OCI-LY7 (cell line): ENCODE measurements at regions not wholly inside any gene's neighbourhood (a gene's known extent, or its start where the extent isn't known, plus 50 kb on each side); places are given as distances from the start of the nearest gene placed in this dataset.

Experiments
- BruUV-seq: library from RNA; stranded (reverse); fragments of 400-500 nt; replicated peaks from 2 replicates; lab custom pipeline; 2021; lab: Mats Ljungman, UMichigan
- CTCF ChIA-PET: fragments of 300-600 bp; sonication (Branson Sonifier 250); formaldehyde crosslinking; loops from one replicate; lab custom pipeline; 2022; ENCODE audit warnings: antibody characterized with exemption; ENCODE audit not compliant: unreplicated experiment; lab: Charles Lee
- POLR2A ChIA-PET: fragments of 300-600 bp; sonication (Branson Sonifier 250); formaldehyde crosslinking; loops from one replicate; lab custom pipeline; 2022; ENCODE audit warnings: antibody characterized with exemption; lab: Charles Lee
- DNase-seq: peaks from one replicate; pipeline ENCODE4 v3.0.0-alpha.2; 2015; ENCODE audit warnings: low spot score
- H2AFZ ChIP-seq: fragments of 200-600 bp; sonication (generic), shearing (Covaris generic); 2 replicates; pipeline ENCODE4 v1.6.1; 2014; ENCODE audit warnings: mild to moderate bottlenecking, antibody characterized with exemption, low read length, moderate library complexity
- H3K27ac ChIP-seq: fragments of 200-600 bp; sonication (generic); 2 replicates; pipeline ENCODE4 v1.5.1; 2014; ENCODE audit warnings: mixed run types, low read depth, mild to moderate bottlenecking, moderate library complexity, low read length, inconsistent platforms; ENCODE audit not compliant: poor library complexity, severe bottlenecking
- H3K36me3 ChIP-seq: fragments of 200-600 bp; sonication (generic); 2 replicates; pipeline ENCODE4 v1.6.1; 2014; ENCODE audit warnings: mild to moderate bottlenecking, antibody characterized with exemption, low read length, moderate library complexity, mixed read lengths; ENCODE audit not compliant: insufficient read depth
- H3K4me1 ChIP-seq: fragments of 200-600 bp; sonication (generic); 2 replicates; pipeline ENCODE4 v1.5.1; 2014; ENCODE audit warnings: mild to moderate bottlenecking, low read length; ENCODE audit not compliant: insufficient read depth, poor library complexity, severe bottlenecking
- H3K4me2 ChIP-seq: fragments of 200-600 bp; sonication (generic); 2 replicates; pipeline ENCODE4 v1.6.1; 2014; ENCODE audit warnings: mild to moderate bottlenecking, low read length
- H3K4me3 ChIP-seq: fragments of 200-600 bp; sonication (generic); 2 replicates; pipeline ENCODE4 v1.5.1; 2014; ENCODE audit warnings: mild to moderate bottlenecking, low read depth, low read length; ENCODE audit not compliant: poor library complexity, severe bottlenecking
- H3K79me2 ChIP-seq: fragments of 200-600 bp; sonication (generic); 2 replicates; pipeline ENCODE4 v1.6.1; 2016; ENCODE audit warnings: low read depth, mild to moderate bottlenecking, low read length, moderate library complexity, mixed read lengths; ENCODE audit not compliant: insufficient read depth
- H3K9me2 ChIP-seq: fragments of 200-600 bp; sonication (generic); 2 replicates; pipeline ENCODE4 v1.6.1; 2016; ENCODE audit warnings: mild to moderate bottlenecking, low read length, mixed read lengths; ENCODE audit not compliant: insufficient read depth
- H3K9me3 ChIP-seq: fragments of 200-600 bp; sonication (generic); 2 replicates; pipeline ENCODE4 v1.6.1; 2014; ENCODE audit warnings: mild to moderate bottlenecking, mixed run types, low read length, mixed read lengths
- H4K20me1 ChIP-seq: fragments of 200-600 bp; sonication (generic); 2 replicates; pipeline ENCODE4 v1.6.1; 2014; ENCODE audit warnings: mild to moderate bottlenecking, antibody characterized with exemption, low read length, moderate library complexity, mixed read lengths; ENCODE audit not compliant: insufficient read depth
- EZH2phosphoT487 ChIP-seq: fragments of 200-600 bp; sonication (generic); IDR thresholded peaks from 2 replicates; pipeline ENCODE4 v1.6.1; 2018; ENCODE audit warnings: low read depth, borderline replicate concordance, mild to moderate bottlenecking, mixed run types, antibody characterized with exemption, low read length, moderate library complexity, mixed read lengths
- intact Hi-C: fragments of 100-400 bp; cut with micrococcal nuclease; formaldehyde crosslinking; loops from one replicate; pipeline ENCODE4 v1.10.0; 2022; ENCODE audit not compliant: unreplicated experiment
- TF ChIP-seq, protein P1 (sequence below): fragments of 200-600 bp; sonication (generic); conservative IDR thresholded peaks from 2 replicates; pipeline ENCODE4 v1.5.1; 2014; ENCODE audit warnings: mild to moderate bottlenecking, antibody characterized with exemption, low read length, moderate library complexity, mixed read lengths

DNA sequence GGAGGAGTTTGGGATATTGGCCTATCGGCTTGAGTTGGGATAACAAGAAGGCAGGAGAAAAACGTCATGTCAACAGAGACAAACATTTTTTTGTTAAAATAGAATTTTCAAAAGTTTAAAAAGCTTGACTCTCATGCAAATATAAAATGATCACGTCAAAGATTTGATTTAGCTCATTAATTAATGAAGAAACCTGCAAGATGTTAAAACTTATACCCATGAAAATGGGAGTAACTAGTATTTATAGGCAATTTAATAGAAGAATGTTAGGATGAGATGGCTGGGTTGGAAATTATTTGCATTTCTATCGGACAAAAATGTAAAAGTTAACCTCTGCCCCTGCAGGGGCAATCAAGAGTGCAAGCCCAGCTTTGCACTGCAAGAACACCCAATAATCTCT, 184.6 kb upstream of the BCOR start:
- H3K4me2 ChIP-seq = no peak overlapping the region
- DNase-seq = no peak
- no peaks in the 10 kb centered on the region for H3K79me2 ChIP-seq
- H3K36me3 ChIP-seq = no peaks in the 10 kb centered on the region
- intact Hi-C loops = no loop called here
- no peak overlapping the region for H2AFZ ChIP-seq
- no peaks in the 10 kb centered on the region for H3K9me3 ChIP-seq
- ChIA-PET CTCF (no interaction called here), POLR2A (interaction anchor here (0.7 kb wide), 1 partner anchor 554 kb away, joined by 3 read pairs; no protein-coding TSS in a partner anchor)
- no TSS peak for BruUV-seq
- TF ChIP-seq, protein P1, sequence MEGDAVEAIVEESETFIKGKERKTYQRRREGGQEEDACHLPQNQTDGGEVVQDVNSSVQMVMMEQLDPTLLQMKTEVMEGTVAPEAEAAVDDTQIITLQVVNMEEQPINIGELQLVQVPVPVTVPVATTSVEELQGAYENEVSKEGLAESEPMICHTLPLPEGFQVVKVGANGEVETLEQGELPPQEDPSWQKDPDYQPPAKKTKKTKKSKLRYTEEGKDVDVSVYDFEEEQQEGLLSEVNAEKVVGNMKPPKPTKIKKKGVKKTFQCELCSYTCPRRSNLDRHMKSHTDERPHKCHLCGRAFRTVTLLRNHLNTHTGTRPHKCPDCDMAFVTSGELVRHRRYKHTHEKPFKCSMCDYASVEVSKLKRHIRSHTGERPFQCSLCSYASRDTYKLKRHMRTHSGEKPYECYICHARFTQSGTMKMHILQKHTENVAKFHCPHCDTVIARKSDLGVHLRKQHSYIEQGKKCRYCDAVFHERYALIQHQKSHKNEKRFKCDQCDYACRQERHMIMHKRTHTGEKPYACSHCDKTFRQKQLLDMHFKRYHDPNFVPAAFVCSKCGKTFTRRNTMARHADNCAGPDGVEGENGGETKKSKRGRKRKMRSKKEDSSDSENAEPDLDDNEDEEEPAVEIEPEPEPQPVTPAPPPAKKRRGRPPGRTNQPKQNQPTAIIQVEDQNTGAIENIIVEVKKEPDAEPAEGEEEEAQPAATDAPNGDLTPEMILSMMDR = no peak
- TF ChIP-seq EZH2phosphoT487 = no peak
- no peaks in the 10 kb centered on the region for H3K9me2 ChIP-seq
- no peak overlapping the region for H3K4me3 ChIP-seq
- H3K27ac ChIP-seq = no peak overlapping the region
- H4K20me1 ChIP-seq = no peaks in the 10 kb centered on the region
- H3K4me1 ChIP-seq = no peaks in the 10 kb centered on the region

DNA sequence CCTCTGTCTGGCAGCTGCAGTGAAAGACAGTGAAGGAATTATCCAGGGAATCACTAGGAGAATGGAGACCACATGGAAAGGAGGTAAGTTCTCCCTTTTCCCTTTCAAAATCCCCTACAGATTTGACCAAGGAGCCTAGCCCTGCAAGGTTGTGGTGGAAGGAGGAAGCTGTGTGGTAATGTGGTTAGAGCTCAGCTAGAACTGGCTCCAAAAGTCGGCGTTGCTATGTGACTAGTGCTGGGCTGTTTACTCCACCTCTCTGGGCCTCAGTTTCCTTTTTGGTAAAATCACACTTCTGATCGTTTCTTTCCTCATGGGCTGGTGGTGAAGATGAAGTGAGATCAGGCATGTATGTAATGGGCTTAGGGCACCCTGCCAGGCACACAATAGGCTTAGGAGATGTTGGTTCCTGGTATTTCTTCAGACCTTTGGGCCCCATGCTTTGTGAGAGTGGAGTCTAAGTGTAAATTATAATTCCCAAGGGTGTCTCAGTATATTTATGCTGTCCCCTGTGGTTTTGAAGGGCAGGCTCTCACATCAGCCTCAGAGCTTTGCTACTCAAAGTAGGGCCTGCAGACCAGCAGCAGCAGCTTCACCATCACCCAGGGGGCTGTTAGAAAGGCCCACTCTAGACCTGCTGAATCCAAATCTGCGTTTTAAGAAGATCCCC, 183.7 kb upstream of the BCOR start:
- Histone ChIP-seq H3K36me3 (no peaks in the 10 kb centered on the region), H3K4me1 (no peaks in the 10 kb centered on the region), H3K9me3 (no peaks in the 10 kb centered on the region), H4K20me1 (no peaks in the 10 kb centered on the region), H3K27ac (no peak overlapping the region), H2AFZ (no peak overlapping the region), H3K79me2 (no peaks in the 10 kb centered on the region), H3K4me2 (no peak overlapping the region), H3K9me2 (no peaks in the 10 kb centered on the region), H3K4me3 (no peak overlapping the region)
- DNase-seq = no peak
- intact Hi-C loops = no loop called here
- ChIA-PET POLR2A (no interaction called here), CTCF (no interaction called here)
- TF ChIP-seq, protein P1 = no peak
- TF ChIP-seq EZH2phosphoT487 = no peak
- no TSS peak for BruUV-seq

DNA sequence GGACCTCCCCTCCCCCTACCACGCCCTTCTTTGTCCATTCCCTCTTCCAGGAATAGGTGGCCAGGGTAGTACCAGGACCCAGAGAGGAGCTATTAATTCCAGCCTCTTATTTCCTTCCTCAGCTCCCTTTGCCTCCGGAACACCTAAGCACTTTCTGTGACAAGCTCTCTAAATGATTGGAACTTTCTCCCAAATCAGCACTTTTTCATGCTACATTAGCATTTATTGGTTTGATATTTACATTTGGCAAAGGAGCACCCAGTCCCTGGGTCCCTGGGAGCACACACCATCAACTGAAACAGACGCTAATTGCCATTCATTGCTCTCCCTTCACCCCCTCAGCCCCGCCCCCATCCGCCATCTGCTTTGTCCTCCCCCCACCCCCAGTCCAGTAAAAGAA, 182.0 kb upstream of the BCOR start:
- no peak for DNase-seq
- no peaks in the 10 kb centered on the region for H3K4me1 ChIP-seq
- BruUV-seq = no TSS peak
- no peaks in the 10 kb centered on the region for H3K36me3 ChIP-seq
- no peak overlapping the region for H2AFZ ChIP-seq
- CTCF ChIA-PET = no interaction called here
- H4K20me1 ChIP-seq = no peaks in the 10 kb centered on the region
- intact Hi-C loops = no loop called here
- no peak overlapping the region for H3K4me3 ChIP-seq
- no peaks in the 10 kb centered on the region for H3K9me2 ChIP-seq
- H3K27ac ChIP-seq = no peak overlapping the region
- POLR2A ChIA-PET = interaction anchor here (0.6 kb wide), 1 partner anchor 40 kb away, joined by 3 read pairs; no protein-coding TSS in a partner anchor
- H3K79me2 ChIP-seq = no peaks in the 10 kb centered on the region
- H3K9me3 ChIP-seq = no peaks in the 10 kb centered on the region
- TF ChIP-seq, protein P1 = no peak
- TF ChIP-seq EZH2phosphoT487 = no peak
- H3K4me2 ChIP-seq = no peak overlapping the region
